HG03342 (cell line): ENCODE measurements at regions not wholly inside any gene's neighbourhood (a gene's known extent, or its start where the extent isn't known, plus 50 kb on each side); places are given as distances from the start of the nearest gene placed in this dataset.
"Not testable (repeated sequence)": the region's sequence is repeated elsewhere in the genome, so short reads cannot be mapped to it uniquely, and the experiment has no call there.

Experiments
- ATAC-seq: cut with Tn5 transposase; IDR thresholded peaks from one replicate; pipeline ENCODE4 v1.9.1; 2021; ENCODE audit warnings: mild to moderate bottlenecking, moderate library complexity; ENCODE audit not compliant: unreplicated experiment

DNA sequence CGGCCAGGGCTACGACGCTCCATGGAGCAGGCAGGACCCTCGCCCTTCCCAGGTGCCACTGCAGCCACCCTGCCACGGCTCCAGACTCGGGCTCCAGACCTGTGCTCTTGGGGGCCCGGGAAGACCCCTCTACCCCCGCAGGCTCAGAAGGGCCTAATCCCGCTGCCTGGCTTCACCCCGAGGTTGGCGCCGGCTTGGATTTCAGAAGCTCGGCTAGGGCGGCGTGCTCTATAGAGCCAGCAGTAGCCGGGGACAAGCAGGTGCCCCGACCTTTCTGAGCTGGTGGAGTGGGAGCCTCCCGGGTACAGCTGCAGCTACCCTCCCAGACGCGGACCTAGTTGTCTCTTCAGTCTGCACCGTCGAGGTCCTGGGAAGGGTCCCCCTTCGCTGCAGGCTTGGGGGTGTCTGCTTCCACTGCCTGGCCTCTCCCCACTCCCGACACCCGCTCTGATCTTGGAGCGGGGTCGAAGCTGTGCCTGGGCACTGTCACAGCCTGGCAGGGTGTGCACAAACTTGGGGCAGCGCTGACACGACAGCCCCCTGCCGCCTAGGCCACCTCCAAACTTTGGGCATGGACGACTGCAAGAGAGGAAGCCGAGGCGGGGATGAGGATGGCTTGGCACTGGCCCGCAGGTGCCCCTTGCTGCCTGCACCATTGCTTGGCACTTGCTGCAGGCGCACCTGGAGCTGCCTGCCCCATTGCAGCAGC, 1366.1 kb upstream of the CDH9 start:
- ATAC-seq, result no peak

DNA sequence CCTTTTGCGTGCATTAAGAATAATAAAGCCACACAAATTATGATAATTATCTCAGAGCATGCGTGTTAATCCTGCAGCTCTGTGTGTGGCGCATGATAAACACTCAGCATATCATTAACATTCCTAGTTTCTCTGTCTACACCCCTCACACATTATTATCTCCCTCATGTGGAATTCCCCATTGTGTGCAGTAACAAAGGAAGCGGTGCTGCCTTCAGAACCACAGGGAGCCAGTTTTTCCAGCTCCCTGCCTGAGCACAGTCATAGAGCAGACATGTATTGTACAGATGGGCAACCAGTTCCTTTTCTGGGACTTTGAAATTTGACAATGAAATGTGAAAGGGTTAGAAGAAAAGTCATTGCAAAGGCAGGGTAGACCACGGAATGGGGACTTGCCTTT, 1365.5 kb upstream of the CDH9 start:
- ATAC-seq, result no peak

DNA sequence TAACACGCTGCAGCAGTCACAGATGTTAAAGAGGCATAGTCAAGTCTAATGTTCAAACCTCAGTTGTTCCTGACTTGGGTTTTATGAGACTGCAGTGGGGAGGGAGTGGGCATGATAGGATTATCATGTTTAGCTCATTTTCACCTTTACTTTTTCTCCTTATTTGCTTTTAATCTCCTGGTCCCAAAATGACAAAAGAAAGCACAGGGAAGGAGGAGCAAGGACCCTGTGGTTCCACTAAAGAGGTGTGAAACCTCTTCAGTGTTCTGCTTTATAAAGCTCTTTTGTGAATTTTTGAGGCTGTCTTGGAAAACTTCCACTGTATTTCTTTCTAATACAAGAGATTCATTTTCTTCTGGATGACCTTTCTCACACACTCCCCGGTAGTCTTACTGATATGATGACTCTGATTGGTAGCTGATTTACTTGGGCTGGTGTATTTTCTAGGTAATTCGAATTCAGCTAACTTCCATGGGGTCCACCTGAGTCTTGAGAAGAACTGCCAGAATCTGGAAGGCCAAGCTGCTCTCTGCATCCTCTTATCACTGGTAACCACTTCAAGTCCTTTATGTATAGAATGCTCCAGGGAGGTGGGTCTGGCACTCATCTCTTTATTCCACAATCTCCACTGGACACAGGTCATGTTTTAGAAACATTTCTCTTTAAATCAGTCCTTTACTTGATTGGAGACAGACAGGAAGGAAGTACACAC, 1364.4 kb upstream of the CDH9 start:
- ATAC-seq, result no peak

DNA sequence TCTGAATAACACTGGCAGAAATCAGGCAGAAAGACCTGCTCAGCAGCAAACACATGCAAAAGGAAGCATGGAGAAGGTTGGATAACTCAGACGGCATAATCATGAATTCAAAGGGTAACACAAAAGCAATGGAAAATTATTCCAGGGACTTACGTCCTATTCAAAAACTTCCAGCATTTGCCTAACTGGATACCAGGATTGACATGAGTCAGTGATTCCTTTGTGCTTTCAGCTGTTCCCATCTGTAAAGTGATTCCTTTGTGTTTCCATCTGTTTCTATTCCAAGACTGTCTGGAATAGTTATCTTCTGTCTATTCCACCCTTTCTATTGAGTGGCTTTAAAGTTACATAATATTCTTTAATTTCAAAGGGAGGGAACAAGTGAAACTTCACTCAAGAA, 1361.7 kb upstream of the CDH9 start:
- ATAC-seq, result no peak

DNA sequence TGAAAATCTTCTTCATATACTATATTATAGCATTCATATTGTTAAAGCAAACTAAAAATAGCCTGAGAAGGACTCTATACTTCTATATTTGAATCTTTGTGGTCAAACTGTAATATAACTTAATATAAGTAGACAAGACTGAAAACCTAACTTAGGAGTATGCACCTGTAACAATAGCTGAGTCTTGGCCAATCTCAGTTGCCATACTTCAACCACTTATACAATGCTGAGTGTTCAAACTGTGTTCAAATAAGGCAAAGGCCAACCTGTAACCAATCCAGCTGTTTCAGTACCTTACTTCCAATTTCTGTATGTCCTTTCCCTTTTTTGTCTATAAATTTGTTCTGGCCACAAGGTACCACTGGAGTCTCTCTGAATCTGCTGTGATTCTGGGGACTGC, 1360.8 kb upstream of the CDH9 start:
- ATAC-seq, result no peak

DNA sequence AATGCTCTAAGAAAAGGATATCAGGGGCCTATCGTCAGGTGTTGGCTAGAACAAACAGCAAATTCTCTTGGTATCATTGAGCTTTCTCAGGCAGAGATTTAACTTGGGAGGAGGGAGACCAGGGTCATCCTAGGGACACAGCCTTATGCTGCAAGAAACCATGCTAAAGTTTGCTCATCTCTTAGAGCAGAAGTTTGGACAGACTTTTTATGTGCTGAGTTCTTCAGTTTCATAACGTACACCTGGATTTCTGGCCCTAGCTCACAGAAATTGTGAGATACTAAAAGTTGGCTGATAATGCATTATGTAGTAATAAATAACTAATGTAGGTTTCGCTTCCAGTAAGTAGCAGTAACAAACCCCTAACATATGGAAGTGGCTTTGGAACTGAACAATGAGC, 1359.8 kb upstream of the CDH9 start:
- no peak for ATAC-seq

DNA sequence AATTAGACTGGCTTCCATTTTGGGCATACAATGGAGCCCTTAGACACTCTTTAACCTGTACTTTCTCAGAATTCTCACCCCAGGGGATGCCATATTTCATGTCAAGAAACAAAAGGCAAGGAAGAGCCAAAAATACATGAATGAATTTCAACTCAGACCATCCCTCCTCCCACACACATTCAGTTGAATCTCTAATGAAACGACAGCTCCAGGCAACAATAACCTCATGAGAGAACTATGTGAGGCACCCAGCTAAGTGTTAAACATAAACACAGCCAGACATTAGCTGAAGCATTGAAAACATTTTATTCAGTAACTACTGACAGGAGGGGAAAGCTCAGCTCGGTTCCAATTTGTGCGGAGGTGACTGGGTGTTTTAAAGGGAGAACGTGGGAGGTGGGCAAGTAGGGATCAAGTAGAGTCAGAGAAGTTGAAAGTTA, 1359.1 kb upstream of the CDH9 start:
- ATAC-seq, result no peak

DNA sequence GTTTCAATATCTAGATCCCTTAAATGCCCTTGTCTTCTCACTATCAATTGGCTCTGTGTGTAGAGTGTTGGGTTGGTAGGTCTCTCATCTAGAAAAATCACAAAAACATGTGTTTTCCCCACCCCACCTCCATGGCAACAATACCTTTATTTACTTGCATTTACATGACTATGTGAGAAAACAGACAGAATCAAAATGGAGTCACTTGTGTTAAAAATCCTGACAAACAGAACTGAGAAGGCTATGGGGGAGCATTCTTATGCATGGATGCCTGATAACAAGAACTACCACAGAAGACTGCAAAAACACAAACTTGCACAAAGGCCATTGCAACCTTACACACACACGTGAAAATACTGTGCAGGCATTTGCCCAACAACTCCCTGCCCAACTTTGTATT, 1352.9 kb upstream of the CDH9 start:
- ATAC-seq, result no peak

DNA sequence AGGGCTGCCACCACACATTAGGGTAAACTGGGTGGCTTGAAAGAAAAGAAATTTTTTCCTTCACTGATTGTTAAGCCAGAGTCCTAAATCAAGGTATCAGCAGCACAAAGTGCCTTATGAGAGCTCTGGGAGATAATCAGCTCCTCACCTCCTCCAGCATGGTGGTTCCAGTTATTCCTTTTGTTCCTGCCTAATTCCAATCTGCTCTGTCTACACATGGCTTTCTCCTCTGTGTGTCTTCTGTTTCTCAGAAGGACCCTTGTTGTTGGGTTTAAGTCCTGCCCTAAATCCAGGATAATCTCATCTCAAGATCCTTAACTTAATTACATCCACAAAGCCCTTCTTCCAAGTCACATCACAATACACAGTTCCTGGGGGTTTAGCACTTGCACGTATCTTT, 1352.0 kb upstream of the CDH9 start:
- ATAC-seq, result no peak

DNA sequence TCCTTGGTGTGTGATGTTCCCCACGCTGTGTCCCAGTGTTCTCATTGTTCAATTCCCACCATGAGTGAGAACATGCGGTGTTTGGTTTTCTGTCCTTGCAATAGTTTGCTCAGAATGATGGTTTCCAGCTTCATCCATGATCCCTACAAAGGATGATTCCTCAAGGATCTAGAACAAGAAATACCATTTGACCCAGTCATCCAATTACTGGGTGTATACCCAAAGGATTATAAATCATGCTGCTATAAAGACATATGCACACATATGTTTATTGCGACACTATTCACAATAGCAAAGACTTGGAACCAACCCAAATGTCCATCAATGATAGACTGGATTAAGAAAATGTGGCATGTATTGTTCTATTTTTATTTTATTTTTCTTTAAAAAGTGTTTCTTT, 1351.3 kb upstream of the CDH9 start:
- ATAC-seq, result not testable (repeated sequence)

DNA sequence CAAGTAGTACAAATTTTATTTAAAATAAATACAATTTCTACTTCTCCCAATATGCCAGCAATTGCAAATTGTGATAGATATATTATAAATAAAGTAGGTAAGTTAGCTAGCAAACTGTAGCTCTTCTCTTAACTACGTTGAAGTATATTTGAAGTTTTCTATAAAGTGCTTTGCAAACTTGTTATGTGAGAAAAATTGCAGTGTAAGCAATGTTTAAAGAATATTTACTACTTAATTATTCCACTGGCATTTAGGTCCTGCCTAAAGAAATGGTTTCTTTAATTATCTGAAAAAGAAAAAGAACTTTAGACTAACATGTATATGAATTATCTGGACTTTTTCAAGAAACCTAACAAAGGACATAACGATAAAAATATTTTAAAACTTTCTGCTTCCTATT, 1350.0 kb upstream of the CDH9 start:
- ATAC-seq, result no peak

DNA sequence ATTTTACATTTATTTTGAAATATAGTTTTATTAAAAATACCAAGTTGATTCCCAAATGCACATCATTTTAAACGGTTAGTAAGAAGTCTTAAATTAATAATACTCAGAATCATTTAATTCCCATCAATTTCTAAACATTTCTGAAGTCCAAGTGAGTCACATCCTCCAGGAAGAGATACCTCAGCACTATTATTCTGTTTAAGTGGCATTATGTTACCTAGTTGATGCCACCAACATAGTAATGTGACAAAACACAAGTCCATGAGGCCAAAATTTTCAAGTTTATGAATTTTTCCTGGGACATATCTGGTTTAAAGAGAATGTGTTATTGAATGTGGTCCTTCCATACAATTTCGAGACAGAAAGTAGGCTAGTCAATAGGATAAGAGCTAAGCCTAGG, 1348.3 kb upstream of the CDH9 start:
- no peak for ATAC-seq

DNA sequence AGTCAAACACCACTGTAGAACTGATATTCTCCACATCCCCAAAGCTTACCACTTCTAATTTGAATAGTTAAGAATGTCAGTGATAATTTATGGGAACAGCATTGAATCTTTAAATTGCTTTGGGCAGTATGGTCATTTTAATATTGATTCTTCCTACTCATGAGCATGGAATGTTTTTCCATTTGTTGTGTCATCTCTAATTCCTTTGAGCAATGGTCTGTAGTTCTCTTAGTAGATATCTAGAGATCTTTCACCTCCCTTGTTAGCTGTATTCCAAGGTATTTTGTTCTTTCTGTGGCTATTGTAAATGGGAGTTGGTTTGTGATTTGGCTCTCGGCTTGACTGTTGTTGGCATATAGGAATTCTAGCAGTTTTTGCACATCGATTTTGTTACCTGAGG, 1341.8 kb upstream of the CDH9 start:
- ATAC-seq, result no peak

DNA sequence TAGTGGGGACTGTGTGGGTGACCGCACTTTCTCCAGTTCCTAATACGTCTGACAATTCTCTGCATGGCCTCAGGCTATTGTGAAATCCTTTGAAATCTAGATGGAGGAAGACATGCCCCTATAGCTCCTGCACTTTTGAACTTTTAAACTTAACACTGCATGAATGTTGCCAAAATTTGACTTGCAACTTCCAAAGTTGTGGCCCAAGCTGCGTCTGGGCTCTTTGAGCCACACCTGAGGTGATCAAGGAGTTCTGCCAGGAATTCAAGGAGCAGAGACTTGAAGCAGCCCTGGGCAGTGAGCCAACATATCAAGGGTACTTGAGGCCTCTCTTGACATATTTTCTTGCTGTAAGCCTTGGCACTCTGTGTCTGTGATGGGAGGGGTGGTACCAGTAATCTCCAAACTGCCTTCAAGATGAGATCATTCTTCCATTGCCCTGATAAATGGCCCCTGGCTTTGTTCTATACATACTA, 1336.1 kb upstream of the CDH9 start:
- no peak for ATAC-seq

DNA sequence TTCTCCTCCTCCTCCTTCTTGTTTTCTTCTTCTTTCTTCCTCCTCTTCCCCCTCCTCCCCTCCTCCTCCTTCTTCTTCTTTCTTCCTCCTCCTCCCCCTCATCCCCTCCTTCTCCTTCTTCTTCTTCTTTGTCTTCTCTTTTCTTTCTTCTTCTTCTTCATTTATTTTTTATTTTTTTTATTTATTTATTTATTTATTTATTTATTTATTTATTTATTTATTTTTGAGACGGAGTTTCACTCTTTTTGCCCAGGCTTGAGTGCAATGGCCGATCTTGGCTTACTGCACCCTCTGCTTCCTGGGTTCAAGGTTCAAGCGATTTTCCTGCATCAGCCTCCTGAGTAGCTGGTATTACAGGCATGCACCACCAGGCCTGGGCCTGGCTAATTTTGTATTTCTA, 1332.5 kb upstream of the CDH9 start:
- ATAC-seq, result no peak

DNA sequence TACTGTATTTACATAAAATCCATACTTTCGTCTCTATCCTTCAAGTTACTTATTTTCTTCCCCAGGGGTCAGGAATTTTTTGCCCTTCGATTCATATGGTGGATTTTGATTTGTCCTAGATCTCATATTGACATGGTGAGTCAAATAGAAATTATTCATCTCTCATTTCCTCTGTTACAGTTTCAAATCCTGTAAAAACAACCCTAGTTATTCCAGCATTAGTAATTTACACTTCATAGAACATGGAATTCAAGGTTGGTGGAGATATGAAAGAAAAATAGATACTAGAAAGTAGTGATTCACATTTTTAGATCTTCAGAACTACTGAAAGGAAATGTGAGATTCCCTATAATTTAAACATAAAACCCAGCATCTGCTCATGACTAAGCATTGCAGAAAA, 1331.0 kb upstream of the CDH9 start:
- no peak for ATAC-seq

DNA sequence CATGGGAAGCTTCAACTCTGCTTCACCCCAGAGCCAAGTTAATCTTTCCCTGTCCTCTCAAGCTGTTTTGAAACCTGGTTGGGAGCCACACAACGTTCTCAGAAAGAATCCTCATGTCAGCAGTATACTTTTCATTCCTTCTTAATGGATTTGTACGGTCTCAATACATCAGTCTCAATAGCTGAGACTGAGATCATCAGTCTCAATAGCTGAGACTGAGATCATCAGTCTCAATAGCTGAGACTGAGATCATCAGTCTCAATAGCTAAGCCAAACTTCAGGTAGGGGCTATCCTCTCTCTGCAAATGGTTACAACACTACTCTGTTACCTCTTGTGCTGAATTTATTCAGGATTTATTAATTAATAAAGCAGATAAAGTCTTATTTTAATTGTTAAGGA, 1317.4 kb upstream of the CDH9 start:
- no peak for ATAC-seq

DNA sequence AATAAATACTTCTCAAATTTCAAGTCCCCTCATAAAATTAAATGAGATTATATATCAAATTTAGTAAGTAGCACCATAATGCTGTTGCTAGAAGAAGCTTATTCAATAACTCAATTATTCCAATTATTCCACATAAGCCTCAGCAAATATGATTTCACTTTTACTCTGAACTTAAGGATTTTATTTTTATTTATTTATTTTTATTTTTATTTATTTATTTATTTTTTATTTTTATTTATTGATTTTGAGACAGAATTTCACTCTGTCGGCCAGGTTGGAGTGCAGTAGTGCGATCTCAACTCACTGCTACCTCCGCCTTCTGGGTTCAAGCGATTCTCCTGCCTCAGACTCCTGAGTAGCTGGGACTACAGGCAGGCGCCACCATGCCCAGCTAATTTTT, 1308.3 kb upstream of the CDH9 start:
- ATAC-seq, result no peak

DNA sequence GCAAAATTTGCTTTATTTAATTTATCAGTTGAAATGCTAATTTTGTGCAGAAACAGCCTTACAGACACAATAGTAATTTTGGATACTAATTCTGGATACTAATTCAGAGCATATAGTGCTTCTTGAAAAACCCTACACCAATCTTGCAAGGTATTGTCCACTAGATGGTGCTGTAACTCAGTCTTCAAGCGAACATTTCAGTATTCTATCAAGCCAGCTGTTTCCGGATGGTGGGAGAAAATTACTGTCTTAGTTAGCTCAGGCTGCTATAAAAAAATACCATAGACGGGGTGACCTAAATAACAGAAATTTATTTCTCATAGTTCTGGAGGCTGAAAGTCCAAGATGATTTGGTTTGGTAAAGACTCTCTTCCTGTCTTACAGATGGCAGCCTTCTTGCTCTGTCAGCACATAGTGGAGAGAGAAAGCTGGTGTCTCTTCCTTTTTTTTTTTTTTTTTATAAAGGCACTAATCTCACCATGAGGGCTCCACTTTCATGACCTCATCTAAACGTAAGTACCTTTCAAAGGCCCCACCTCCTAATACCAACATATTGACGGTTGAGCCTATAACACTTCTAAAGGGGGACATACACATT, 1306.5 kb upstream of the CDH9 start:
- ATAC-seq, result peak; percentile 76

DNA sequence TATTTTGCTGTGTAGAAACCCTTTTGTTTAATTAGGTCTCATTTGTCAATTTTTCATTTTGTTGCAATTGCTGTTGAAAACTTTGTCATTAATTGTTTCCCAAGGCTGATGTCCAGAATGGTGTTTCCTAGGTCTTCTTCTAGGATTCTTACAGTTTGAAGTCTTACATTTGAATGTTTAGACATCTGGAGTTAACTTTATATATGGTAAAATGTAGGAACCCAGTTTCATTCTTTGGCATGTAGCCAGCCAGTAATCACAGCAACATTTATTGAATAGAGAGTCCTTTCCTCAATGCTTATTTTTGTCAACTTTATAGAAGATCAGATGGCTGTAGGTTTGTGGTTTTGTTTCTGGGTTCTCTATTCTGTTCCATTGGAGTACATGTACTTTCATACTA, 1290.8 kb upstream of the CDH9 start:
- no peak for ATAC-seq

DNA sequence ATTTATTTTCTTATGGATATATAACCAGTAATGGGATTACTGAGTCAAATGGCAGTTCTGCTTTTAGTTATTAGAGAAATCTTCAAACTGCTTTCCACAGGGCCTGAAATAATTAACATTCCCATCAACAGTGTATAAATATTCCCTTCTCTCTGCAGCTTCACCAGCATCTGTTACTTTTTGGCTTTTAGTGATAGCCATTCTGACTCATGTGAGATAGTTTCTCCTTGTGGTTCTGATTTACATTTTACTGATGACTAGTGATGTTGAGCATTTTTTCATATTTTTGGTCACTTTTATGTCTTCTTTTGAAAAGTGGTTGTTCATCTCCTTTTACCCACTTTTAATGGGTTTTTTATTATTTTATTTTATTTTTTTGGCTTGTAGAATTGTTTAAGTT, 1290.3 kb upstream of the CDH9 start:
- ATAC-seq, result no peak

DNA sequence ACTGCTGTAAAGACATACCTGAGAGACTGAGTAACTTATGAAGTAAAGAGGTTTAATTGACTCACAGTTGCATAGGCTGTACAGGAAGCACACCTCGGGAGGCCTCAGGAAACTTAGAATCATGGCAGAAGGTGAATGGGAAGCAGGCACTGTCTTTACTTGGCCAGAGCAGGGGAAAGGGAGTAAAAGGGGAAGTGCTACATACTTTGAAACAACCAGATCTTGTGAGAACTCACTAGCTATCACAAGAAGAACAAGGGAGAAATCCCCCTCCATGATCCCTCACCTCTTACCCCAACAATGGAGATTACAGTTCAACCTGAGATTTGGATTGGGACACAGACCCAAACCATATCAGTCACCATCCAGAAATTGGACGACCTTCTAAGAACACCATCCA, 1285.8 kb upstream of the CDH9 start:
- no peak for ATAC-seq
